Mesenchymal stem cell (in vitro differentiated cells and primary cell): ENCODE measurements at regions not wholly inside any gene's neighbourhood (a gene's known extent, or its start where the extent isn't known, plus 50 kb on each side); places are given as distances from the start of the nearest gene placed in this dataset.
A peak's percentile ranks its signal among the peaks of the same experiment; 100 is the strongest.

Source experiments
- DNase-seq: peaks from one replicate; pipeline ENCODE4 v3.0.0-alpha.2; 2013
- H2AFZ ChIP-seq: one replicate; pipeline ENCODE4 v1.6.1; 2013; ENCODE audit warnings: low read depth, mild to moderate bottlenecking, control low read depth, inconsistent platforms, low read length, moderate library complexity
- H2AK5ac ChIP-seq: 2 replicates; pipeline ENCODE4 v1.6.1; 2013; ENCODE audit warnings: low read length, moderate library complexity, mild to moderate bottlenecking, inconsistent platforms; ENCODE audit not compliant: severe bottlenecking
- H2BK120ac ChIP-seq: one replicate; pipeline ENCODE4 v1.6.1; 2013; ENCODE audit warnings: low read depth, mild to moderate bottlenecking, inconsistent platforms, low read length, moderate library complexity
- H2BK12ac ChIP-seq, 2 experiments: one replicate each; pipeline ENCODE4 v1.6.1; 2013; ENCODE audit warnings: inconsistent platforms in 2 of 2, low read length in 2 of 2, mild to moderate bottlenecking in 2 of 2, moderate library complexity in 2 of 2, control low read depth in 1 of 2
- H2BK15ac ChIP-seq: one replicate; pipeline ENCODE4 v1.6.1; 2013; ENCODE audit warnings: mild to moderate bottlenecking, low read depth, inconsistent platforms; ENCODE audit not compliant: poor library complexity, severe bottlenecking
- H2BK5ac ChIP-seq: 2 replicates; pipeline ENCODE4 v1.6.1; 2013; ENCODE audit warnings: low read depth, mild to moderate bottlenecking, low read length, control low read depth, inconsistent platforms; ENCODE audit not compliant: poor library complexity, severe bottlenecking
- H3K14ac ChIP-seq, 2 experiments: one replicate each; pipeline ENCODE4 v1.6.1; 2013; ENCODE audit warnings: inconsistent platforms in 2 of 2, low read length in 2 of 2, control low read depth in 1 of 2, mild to moderate bottlenecking in 1 of 2, moderate library complexity in 1 of 2
- H3K18ac ChIP-seq, 2 experiments: one replicate each; pipeline ENCODE4 v1.6.1; 2013; ENCODE audit warnings: inconsistent platforms in 2 of 2, low read length in 2 of 2, control low read depth in 1 of 2, low read depth in 1 of 2, mild to moderate bottlenecking in 1 of 2
- H3K23ac ChIP-seq, 2 experiments: one replicate each; pipeline ENCODE4 v1.6.1; 2013; ENCODE audit warnings: inconsistent platforms in 2 of 2, low read length in 2 of 2, mild to moderate bottlenecking in 2 of 2, moderate library complexity in 2 of 2, control low read depth in 1 of 2
- H3K27ac ChIP-seq: 2 replicates; pipeline ENCODE4 v1.5.1; 2013; ENCODE audit warnings: mild to moderate bottlenecking, moderate library complexity, low read length, control low read depth, inconsistent platforms; ENCODE audit not compliant: poor library complexity, severe bottlenecking
- H3K27me3 ChIP-seq, 2 experiments: 2 replicates each; pipeline versions ENCODE4 v1.6.1 to v1.7.0; 2013; ENCODE audit warnings: low read length in 2 of 2, mild to moderate bottlenecking in 2 of 2, moderate library complexity in 2 of 2, control low read depth in 1 of 2, inconsistent platforms in 1 of 2; ENCODE audit not compliant: control insufficient read depth in 1 of 2, insufficient read depth in 1 of 2
- H3K36me3 ChIP-seq, 2 experiments: 2 replicates each; pipeline versions ENCODE4 v1.6.1 to v1.7.0; 2013; ENCODE audit warnings: low read length in 2 of 2, control low read depth in 1 of 2, inconsistent platforms in 1 of 2, low read depth in 1 of 2, mild to moderate bottlenecking in 1 of 2; ENCODE audit not compliant: insufficient read depth in 2 of 2, control insufficient read depth in 1 of 2
- H3K4ac ChIP-seq, 2 experiments: one replicate each; pipeline ENCODE4 v1.6.1; 2013; ENCODE audit warnings: inconsistent platforms in 2 of 2, low read length in 2 of 2, mild to moderate bottlenecking in 2 of 2, moderate library complexity in 2 of 2, control low read depth in 1 of 2, low read depth in 1 of 2
- H3K4me1 ChIP-seq: 2 replicates; pipeline ENCODE4 v1.6.1; 2013; ENCODE audit warnings: low read depth, low read length, control low read depth; ENCODE audit not compliant: control insufficient read depth, insufficient read depth
- H3K4me2 ChIP-seq: 2 replicates; pipeline ENCODE4 v1.6.1; 2013; ENCODE audit warnings: low read length, mild to moderate bottlenecking, inconsistent platforms; ENCODE audit not compliant: poor library complexity, severe bottlenecking
- H3K4me3 ChIP-seq, 2 experiments: 2 replicates each; pipeline versions ENCODE4 v1.5.1 to v1.7.0; 2013; ENCODE audit warnings: low read length in 2 of 2, mild to moderate bottlenecking in 2 of 2, control low read depth in 1 of 2, low read depth in 1 of 2; ENCODE audit not compliant: insufficient read depth in 1 of 2
- H3K79me1 ChIP-seq: replicated peaks from 2 replicates; pipeline ENCODE4 v1.6.1; 2013; ENCODE audit warnings: mild to moderate bottlenecking, control low read depth, low read length, inconsistent platforms; ENCODE audit not compliant: poor library complexity, severe bottlenecking
- H3K9ac ChIP-seq: 2 replicates; pipeline ENCODE4 v1.7.0; 2013; ENCODE audit warnings: mild to moderate bottlenecking, low read length, moderate library complexity
- H3K9me3 ChIP-seq: 2 replicates; pipeline ENCODE4 v1.7.0; 2013; ENCODE audit warnings: mild to moderate bottlenecking, low read length; ENCODE audit not compliant: control insufficient read depth
- H4K8ac ChIP-seq: one replicate; pipeline ENCODE4 v1.6.1; 2013; ENCODE audit warnings: inconsistent platforms, mild to moderate bottlenecking, low read length, moderate library complexity
- H4K91ac ChIP-seq: one replicate; pipeline ENCODE4 v1.6.1; 2013; ENCODE audit warnings: mild to moderate bottlenecking, low read length, inconsistent platforms
- WGBS: methylation state at CpG from one replicate; pipeline ENCODE4 v1.1.7; 2013; ENCODE audit warnings: mixed read lengths; 5-methylcytosine and 5-hydroxymethylcytosine counted together

GRCh38 chr10:50987934-50988333 is 86.4 kb upstream of the PRKG1 start:
- Histone ChIP-seq H3K4me1 (peaks cover 12% of the 10 kb centered on the region), H3K79me1 (no peaks in the 10 kb centered on the region), H3K36me3 (no peaks in the 10 kb centered on the region), H2BK120ac (no peak overlapping the region), H4K91ac (no peak overlapping the region), H2AFZ (no peak overlapping the region), H3K18ac (no peak overlapping the region), H4K8ac (no peak overlapping the region), H2BK5ac (no peak overlapping the region), H3K27ac (no peak overlapping the region), H3K4me3 (no peak overlapping the region), H2BK12ac (no peak overlapping the region), H3K9ac (no peak overlapping the region), H3K4ac (no peak overlapping the region), H3K9me3 (no peaks in the 10 kb centered on the region), H3K27me3 (no peaks in the 10 kb centered on the region), H2BK15ac (no peak overlapping the region), H3K23ac (no peak overlapping the region), H2AK5ac (no peak overlapping the region), H3K4me2 (no peak overlapping the region), H3K14ac (no peak overlapping the region)
- no peak for DNase-seq
- WGBS = 100% methylated on average over 1 of the region's 2 CpGs

- Histone ChIP-seq H3K4me1 (peaks cover 17% of the 10 kb centered on the region), H2BK5ac (no peak overlapping the region), H3K27me3 (no peaks in the 10 kb centered on the region), H2BK120ac (no peak overlapping the region), H3K36me3 (no peaks in the 10 kb centered on the region), H3K23ac (no peak overlapping the region), H3K4me3 (peak overlapping the region in 1 of 2 experiments; percentile 73), H4K91ac (no peak overlapping the region), H3K4me2 (no peak overlapping the region), H3K9me3 (no peaks in the 10 kb centered on the region), H3K9ac (peak overlapping the region; percentile 92), H3K14ac (no peak overlapping the region), H3K4ac (no peak overlapping the region), H3K27ac (no peak overlapping the region), H2AK5ac (no peak overlapping the region), H3K79me1 (no peaks in the 10 kb centered on the region), H2AFZ (no peak overlapping the region), H4K8ac (no peak overlapping the region), H3K18ac (no peak overlapping the region), H2BK15ac (no peak overlapping the region), H2BK12ac (no peak overlapping the region)
- peak; percentile 63 for DNase-seq
- WGBS = 45% methylated on average over 3 of the region's 4 CpGs
Observed at GRCh38 chr10:50988792-50989191, 85.5 kb upstream of the PRKG1 start.

GRCh38 chr10:50990568-50991455 is 83.5 kb upstream of the PRKG1 start:
- Histone ChIP-seq H4K91ac (peak overlapping the region; percentile 82), H3K4me2 (peak overlapping the region; percentile 100), H2AFZ (peak overlapping the region; percentile 67), H3K4me1 (peaks cover 17% of the 10 kb centered on the region), H3K27me3 (no peaks in the 10 kb centered on the region), H3K14ac (peak overlapping the region; percentile 57 to 93), H4K8ac (peak overlapping the region; percentile 84), H3K4me3 (peak overlapping the region; percentile 79 to 97), H2BK12ac (peak overlapping the region; percentile 38 to 85), H3K18ac (peak overlapping the region; percentile 93 to 97), H3K9ac (peak overlapping the region; percentile 92), H2BK15ac (peak overlapping the region; percentile 99), H3K4ac (peak overlapping the region; percentile 46 to 91), H2BK120ac (peak overlapping the region; percentile 93), H3K79me1 (no peaks in the 10 kb centered on the region), H2BK5ac (no peak overlapping the region), H3K23ac (peak overlapping the region; percentile 13 to 77), H3K36me3 (no peaks in the 10 kb centered on the region), H2AK5ac (no peak overlapping the region), H3K27ac (no peak overlapping the region), H3K9me3 (no peaks in the 10 kb centered on the region)
- WGBS = 2% methylated on average over 40 of the region's 49 CpGs
- peak; percentile 95 for DNase-seq

- Histone ChIP-seq H2AFZ (peak overlapping the region; percentile 60), H2BK15ac (peak overlapping the region; percentile 99), H2BK5ac (no peak overlapping the region), H3K23ac (peak overlapping the region in 1 of 2 experiments; percentile 85), H3K14ac (peak overlapping the region; percentile 57 to 94), H2AK5ac (no peak overlapping the region), H3K4me2 (peak overlapping the region; percentile 100), H3K4me3 (peak overlapping the region; percentile 79 to 97), H2BK12ac (peak overlapping the region; percentile 11 to 93), H3K18ac (peak overlapping the region; percentile 93 to 97), H3K4me1 (peaks cover 17% of the 10 kb centered on the region), H3K4ac (peak overlapping the region; percentile 46 to 87), H3K9ac (peak overlapping the region; percentile 92), H3K36me3 (no peaks in the 10 kb centered on the region), H4K91ac (peak overlapping the region; percentile 82), H3K79me1 (no peaks in the 10 kb centered on the region), H2BK120ac (peak overlapping the region; percentile 93), H3K9me3 (no peaks in the 10 kb centered on the region), H3K27me3 (no peaks in the 10 kb centered on the region), H4K8ac (peak overlapping the region; percentile 84), H3K27ac (no peak overlapping the region)
- peak; percentile 81 for DNase-seq
- WGBS = under 1% methylated on average over 52 of the region's 72 CpGs
Observed at GRCh38 chr10:50991456-50992355, 82.6 kb upstream of the PRKG1 start.
